Ovary (tissue), 3 donors: ENCODE measurements at regions not wholly inside any gene's neighbourhood (a gene's known extent, or its start where the extent isn't known, plus 50 kb on each side); places are given as distances from the start of the nearest gene placed in this dataset.

Experiments
- POLR2A ChIP-seq: fragments of 450-650 bp; IDR thresholded peaks from one replicate; pipeline ENCODE4 v1.6.1; 2017; ENCODE audit warnings: antibody characterized with exemption, mild to moderate bottlenecking, moderate library complexity
- TF ChIP-seq, protein P1 (sequence below), 3 donors: fragments of 450-650 bp in 2 of 3; fragments of 200-600 bp in 1 of 3; IDR thresholded peaks; one replicate each; pipeline versions ENCODE4 v1.5.1 to v1.8.0; 2016 to 2022; ENCODE audit warnings: antibody characterized with exemption in 3 of 3, mild to moderate bottlenecking in 1 of 3
- donor health status: DM: no; HTN: no; CAD: no.

DNA sequence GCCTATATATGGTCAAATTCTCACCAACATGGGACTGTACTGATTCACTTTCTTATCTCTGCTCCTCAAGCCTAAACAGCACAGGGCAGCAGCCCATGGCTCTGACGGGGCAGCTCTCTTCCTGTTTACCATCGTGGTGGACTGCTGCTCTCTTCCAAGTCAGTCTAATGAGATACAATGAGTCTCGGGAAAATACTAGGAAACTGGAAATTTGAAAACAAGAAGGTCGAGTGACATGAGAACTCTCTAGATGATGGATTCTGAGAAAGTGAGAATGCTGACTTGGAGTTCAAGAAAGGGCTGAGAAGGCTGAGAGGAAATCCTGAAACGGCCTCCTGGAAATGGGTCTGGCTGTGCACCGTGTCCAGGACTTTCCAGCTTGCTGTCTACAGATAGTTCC, 122.8 kb upstream of the ARGLU1 start:
- TF ChIP-seq, protein P1, sequence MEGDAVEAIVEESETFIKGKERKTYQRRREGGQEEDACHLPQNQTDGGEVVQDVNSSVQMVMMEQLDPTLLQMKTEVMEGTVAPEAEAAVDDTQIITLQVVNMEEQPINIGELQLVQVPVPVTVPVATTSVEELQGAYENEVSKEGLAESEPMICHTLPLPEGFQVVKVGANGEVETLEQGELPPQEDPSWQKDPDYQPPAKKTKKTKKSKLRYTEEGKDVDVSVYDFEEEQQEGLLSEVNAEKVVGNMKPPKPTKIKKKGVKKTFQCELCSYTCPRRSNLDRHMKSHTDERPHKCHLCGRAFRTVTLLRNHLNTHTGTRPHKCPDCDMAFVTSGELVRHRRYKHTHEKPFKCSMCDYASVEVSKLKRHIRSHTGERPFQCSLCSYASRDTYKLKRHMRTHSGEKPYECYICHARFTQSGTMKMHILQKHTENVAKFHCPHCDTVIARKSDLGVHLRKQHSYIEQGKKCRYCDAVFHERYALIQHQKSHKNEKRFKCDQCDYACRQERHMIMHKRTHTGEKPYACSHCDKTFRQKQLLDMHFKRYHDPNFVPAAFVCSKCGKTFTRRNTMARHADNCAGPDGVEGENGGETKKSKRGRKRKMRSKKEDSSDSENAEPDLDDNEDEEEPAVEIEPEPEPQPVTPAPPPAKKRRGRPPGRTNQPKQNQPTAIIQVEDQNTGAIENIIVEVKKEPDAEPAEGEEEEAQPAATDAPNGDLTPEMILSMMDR (IDR thresholded peaks at IDR 0.05) = no peak
- no peak for TF ChIP-seq POLR2A
